Glutamatergic neuron (in vitro differentiated cells): ENCODE measurements at regions not wholly inside any gene's neighbourhood (a gene's known extent, or its start where the extent isn't known, plus 50 kb on each side); places are given as distances from the start of the nearest gene placed in this dataset.

Experiments used
- DNase-seq: peaks from one replicate; pipeline ENCODE4 v3.0.0; 2022
- H3K27ac Mint-ChIP-seq: one replicate; pipeline ENCODE4 v1.8.0; 2020; ENCODE audit warnings: mild to moderate bottlenecking, mixed read lengths, inconsistent platforms; ENCODE audit not compliant: unreplicated experiment
- H3K27me3 Mint-ChIP-seq: one replicate; pipeline ENCODE4 v1.8.0; 2020; ENCODE audit warnings: mild to moderate bottlenecking, moderate library complexity, mixed read lengths, inconsistent platforms; ENCODE audit not compliant: unreplicated experiment
- H3K36me3 Mint-ChIP-seq: one replicate; pipeline ENCODE4 v1.8.0; 2020; ENCODE audit warnings: mild to moderate bottlenecking, mixed read lengths, inconsistent platforms; ENCODE audit not compliant: unreplicated experiment
- H3K4me1 Mint-ChIP-seq: one replicate; pipeline ENCODE4 v1.8.0; 2020; ENCODE audit warnings: mild to moderate bottlenecking, low read depth, mixed read lengths, inconsistent platforms; ENCODE audit not compliant: unreplicated experiment
- H3K4me3 Mint-ChIP-seq: one replicate; pipeline ENCODE4 v1.8.0; 2020; ENCODE audit warnings: mild to moderate bottlenecking, mixed read lengths, inconsistent platforms; ENCODE audit not compliant: unreplicated experiment
- H3K9me3 Mint-ChIP-seq: one replicate; pipeline ENCODE4 v1.8.0; 2020; ENCODE audit warnings: mild to moderate bottlenecking, moderate library complexity, mixed read lengths, inconsistent platforms; ENCODE audit not compliant: unreplicated experiment
- CTCF ChIP-seq: fragments of 200-600 bp; sonication (generic); IDR thresholded peaks from one replicate; pipeline ENCODE4 v1.5.0; 2021; ENCODE audit not compliant: partially characterized antibody, unreplicated experiment

GRCh38 chr18:51647346-51647745, 449.9 kb upstream of the MEX3C start:
- H3K4me3 Mint-ChIP-seq: no peak overlapping the region
- no peaks in the 10 kb centered on the region for H3K9me3 Mint-ChIP-seq
- H3K27ac Mint-ChIP-seq: no peak overlapping the region
- H3K36me3 Mint-ChIP-seq: no peaks in the 10 kb centered on the region
- no peaks in the 10 kb centered on the region for H3K27me3 Mint-ChIP-seq
- TF ChIP-seq CTCF: no peak
- no peak for DNase-seq
- peaks cover 3% of the 10 kb centered on the region for H3K4me1 Mint-ChIP-seq

DNA sequence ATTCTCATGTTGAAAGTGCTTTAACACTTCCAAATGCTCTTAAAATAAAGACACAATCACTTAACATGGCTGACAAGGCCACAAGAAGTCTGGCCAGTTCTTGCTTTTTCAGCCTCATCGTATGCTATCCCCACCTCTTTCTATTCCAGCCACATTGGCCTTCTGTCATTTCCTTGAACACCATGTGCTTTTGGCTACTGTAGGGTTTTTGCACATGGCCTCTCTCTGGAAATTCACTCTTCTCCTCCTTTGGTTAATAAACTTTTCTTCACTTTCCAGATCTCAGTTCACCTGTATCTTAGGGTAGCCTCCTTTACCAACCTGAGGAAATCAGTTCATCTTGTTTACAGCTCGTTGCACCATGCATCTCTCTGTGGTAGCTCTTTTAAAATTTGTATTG, 450.5 kb upstream of the MEX3C start:
- Mint-ChIP-seq H3K9me3 (no peaks in the 10 kb centered on the region), H3K27me3 (no peaks in the 10 kb centered on the region), H3K4me3 (no peak overlapping the region), H3K36me3 (no peaks in the 10 kb centered on the region), H3K27ac (no peak overlapping the region), H3K4me1 (peaks cover 3% of the 10 kb centered on the region)
- no peak for DNase-seq
- TF ChIP-seq CTCF: no peak

GRCh38 chr18:51649796-51650195, 452.3 kb upstream of the MEX3C start:
- H3K36me3 Mint-ChIP-seq: no peaks in the 10 kb centered on the region
- no peaks in the 10 kb centered on the region for H3K9me3 Mint-ChIP-seq
- H3K27me3 Mint-ChIP-seq: peaks cover under 1% of the 10 kb centered on the region
- TF ChIP-seq CTCF: no peak
- H3K4me3 Mint-ChIP-seq: no peak overlapping the region
- peaks cover under 1% of the 10 kb centered on the region for H3K4me1 Mint-ChIP-seq
- DNase-seq: no peak
- no peak overlapping the region for H3K27ac Mint-ChIP-seq

GRCh38 chr18:51651761-51652160, 454.3 kb upstream of the MEX3C start:
- TF ChIP-seq CTCF: no peak
- no peak overlapping the region for H3K27ac Mint-ChIP-seq

DNA sequence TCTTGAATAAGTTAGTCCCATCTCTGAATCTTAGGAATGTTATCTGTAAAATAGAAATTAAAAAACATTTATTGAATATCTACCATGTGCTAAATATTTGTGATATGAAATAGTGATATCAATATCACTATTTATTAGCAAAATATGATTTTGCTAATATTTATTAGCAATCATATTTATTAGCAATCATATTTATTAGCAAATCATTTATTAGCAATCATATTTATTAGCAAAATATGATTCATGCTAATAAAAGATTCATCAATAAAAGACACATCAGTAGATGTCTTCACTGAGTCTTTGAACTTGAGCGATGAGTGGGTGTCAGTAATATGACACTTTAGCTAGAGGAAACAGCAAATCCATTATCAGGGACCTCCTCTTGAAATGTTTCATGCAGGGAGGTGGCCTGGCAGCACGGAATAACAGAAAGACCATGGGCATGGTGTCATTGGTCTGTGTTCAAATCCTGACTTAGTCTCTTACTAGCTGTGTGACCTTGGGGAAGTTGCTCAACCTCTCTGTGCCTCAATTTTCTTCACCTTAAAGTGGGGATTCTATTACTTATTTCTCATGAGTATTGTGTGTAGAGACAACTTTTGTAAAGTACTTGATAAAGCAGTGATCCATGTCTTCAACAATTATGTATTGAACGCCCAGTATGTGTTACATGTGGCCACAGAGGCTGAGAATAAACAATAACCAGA, 456.2 kb upstream of the MEX3C start:
- H3K27me3 Mint-ChIP-seq: peaks cover 2% of the 10 kb centered on the region
- H3K36me3 Mint-ChIP-seq: no peaks in the 10 kb centered on the region
- H3K27ac Mint-ChIP-seq: no peak overlapping the region
- DNase-seq: no peak
- no peak for TF ChIP-seq CTCF
- H3K9me3 Mint-ChIP-seq: no peaks in the 10 kb centered on the region
- H3K4me1 Mint-ChIP-seq: peaks cover 5% of the 10 kb centered on the region
- no peak overlapping the region for H3K4me3 Mint-ChIP-seq

More at GRCh38 chr18:51651761-51652160, 454.3 kb upstream of the MEX3C start:
- Mint-ChIP-seq H3K4me1 (peaks cover 5% of the 10 kb centered on the region), H3K4me3 (no peak overlapping the region), H3K9me3 (no peaks in the 10 kb centered on the region), H3K27me3 (peaks cover 2% of the 10 kb centered on the region), H3K36me3 (no peaks in the 10 kb centered on the region)
- DNase-seq: no peak
